ENCODE measurements at regions not wholly inside any gene's neighbourhood (a gene's known extent, or its start where the extent isn't known, plus 50 kb on each side); places are given as distances from the start of the nearest gene placed in this dataset.
A peak's percentile ranks its signal among the peaks of the same experiment; 100 is the strongest.

DNA sequence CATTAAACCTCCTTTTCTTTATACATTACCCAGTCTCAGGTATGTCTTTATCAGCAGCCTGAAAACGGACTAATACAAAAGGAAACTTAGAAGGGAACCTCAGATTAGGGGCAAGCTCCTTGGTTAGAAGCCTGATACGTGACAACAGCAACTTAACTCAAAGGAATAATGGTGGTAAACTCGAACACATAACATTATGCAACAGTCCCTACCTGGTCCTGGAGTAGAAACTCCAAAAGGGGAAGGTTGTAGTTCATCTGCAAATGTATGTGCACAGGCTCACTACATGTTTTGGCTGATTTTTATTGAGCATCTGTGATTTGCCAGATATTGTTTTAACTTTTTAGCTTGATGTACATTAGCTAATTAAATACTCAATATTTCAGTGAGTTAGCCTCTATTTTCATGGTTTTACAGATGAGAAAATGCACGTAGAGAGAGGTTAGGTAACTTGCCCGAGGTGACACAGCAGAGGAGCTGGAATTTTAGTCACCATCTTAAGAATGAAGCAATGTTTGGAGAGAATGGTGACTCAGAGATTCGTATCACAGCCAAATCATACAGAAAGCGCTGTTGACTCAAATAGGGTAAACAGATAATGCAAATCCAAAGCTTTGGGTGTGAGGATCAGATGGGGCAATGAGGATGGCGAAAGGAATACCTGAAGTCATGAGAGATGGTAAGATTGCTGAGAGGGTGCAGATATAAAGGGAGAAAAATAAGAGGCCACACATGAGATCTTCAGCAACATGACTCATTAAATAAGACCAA is 194.9 kb upstream of the RBFOX1 start:
- TF ChIP-seq, protein P1, sequence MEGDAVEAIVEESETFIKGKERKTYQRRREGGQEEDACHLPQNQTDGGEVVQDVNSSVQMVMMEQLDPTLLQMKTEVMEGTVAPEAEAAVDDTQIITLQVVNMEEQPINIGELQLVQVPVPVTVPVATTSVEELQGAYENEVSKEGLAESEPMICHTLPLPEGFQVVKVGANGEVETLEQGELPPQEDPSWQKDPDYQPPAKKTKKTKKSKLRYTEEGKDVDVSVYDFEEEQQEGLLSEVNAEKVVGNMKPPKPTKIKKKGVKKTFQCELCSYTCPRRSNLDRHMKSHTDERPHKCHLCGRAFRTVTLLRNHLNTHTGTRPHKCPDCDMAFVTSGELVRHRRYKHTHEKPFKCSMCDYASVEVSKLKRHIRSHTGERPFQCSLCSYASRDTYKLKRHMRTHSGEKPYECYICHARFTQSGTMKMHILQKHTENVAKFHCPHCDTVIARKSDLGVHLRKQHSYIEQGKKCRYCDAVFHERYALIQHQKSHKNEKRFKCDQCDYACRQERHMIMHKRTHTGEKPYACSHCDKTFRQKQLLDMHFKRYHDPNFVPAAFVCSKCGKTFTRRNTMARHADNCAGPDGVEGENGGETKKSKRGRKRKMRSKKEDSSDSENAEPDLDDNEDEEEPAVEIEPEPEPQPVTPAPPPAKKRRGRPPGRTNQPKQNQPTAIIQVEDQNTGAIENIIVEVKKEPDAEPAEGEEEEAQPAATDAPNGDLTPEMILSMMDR (IDR thresholded peaks at IDR 0.05; ENCODE audit: insufficient read depth, low read depth, low read length, missing control alignments), result no peak

DNA sequence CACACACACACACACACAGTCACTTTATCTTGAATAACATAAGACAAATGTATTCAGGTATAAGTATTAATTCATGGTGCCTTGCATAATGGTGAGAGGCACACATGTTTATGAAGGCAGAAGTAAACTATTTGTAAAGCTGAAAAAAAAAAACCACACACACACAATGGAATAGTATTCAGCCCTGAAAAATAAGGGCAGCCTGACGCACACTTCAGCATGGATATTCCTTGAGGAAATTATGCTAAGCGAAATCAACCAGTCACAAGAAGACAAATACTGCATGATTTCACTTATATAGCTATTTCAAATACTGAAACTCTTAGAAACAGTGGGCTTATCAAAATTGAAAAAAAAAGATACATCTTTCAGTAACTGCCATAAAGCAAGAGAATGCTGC is 200.2 kb upstream of the RBFOX1 start:
- TF ChIP-seq, protein P1 (IDR thresholded peaks at IDR 0.05; ENCODE audit: insufficient read depth, low read depth, low read length, missing control alignments), result no peak
- no peak overlapping the region for H3K4me3 ChIP-seq (ENCODE audit: low read length)
- no peak for DNase-seq (ENCODE audit: low read depth)

More for the DNA sequence above, 194.9 kb upstream of the RBFOX1 start:
- peak; percentile 67 for DNase-seq (ENCODE audit: low read depth)
- no peak overlapping the region for H3K4me3 ChIP-seq (ENCODE audit: low read length)

DNA sequence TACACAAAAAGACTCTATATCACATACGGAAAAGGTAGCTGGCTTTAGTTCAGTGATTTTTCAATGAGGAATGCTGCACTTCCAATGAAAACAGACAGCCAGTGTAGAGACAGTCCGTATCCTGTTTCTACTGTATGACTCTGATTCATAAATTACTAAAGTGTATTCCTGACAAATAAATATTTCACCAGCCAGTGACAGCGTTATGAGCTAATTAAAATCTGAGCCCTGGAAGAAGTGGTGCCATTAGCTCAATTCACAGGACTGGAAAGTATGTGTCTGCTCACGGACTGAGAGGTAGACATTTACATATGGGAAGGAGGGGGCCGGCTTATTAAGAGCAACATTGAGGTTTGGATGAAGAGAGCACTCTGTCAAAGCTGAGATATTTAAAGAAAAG is 207.9 kb upstream of the RBFOX1 start:
- no peak for DNase-seq (ENCODE audit: low read depth)
- no peak overlapping the region for H3K4me3 ChIP-seq (ENCODE audit: low read length)
- TF ChIP-seq, protein P1 (IDR thresholded peaks at IDR 0.05; ENCODE audit: insufficient read depth, low read depth, low read length, missing control alignments), result no peak

DNA sequence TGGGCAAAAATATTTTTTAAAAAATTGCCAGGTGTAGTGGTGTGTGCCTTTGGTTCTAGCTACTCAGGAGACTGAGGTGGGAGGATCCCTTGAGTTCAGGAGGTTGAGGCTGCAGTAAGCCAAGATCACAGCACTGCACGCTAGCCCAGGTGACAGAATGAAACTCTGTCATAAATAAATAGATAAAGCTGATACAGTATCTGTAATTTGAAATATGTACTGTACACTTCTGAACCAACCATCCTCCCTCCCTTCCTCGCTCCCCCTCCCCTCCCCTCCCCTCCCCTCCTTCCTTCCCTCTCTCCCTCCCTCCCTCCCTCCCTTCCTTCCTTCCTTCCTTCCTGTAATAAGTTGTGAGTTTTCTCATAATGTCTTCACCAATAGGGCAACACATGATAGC is 208.4 kb upstream of the RBFOX1 start:
- no peak for DNase-seq (ENCODE audit: low read depth)
- TF ChIP-seq, protein P1 (IDR thresholded peaks at IDR 0.05; ENCODE audit: insufficient read depth, low read depth, low read length, missing control alignments), result no peak
- H3K4me3 ChIP-seq (ENCODE audit: low read length), result no peak overlapping the region

DNA sequence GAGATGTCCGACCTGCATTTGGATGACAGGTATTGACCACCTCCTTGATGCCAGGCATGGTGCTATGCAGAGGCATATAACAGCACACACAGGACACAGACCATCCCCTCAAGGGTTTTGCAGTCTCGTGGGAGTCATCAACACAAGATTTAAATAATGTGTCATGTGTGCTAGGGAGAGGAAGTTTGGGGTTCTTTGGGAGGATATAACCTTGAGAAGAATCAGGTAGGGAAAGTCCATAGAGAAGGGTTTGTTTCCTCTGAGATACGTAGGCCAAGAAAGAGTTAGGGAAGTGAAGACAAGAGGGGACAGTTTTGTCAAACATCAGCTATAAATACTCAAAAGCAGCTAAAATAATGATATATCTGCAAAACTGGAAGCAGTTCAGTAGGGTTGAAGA is 215.9 kb upstream of the RBFOX1 start:
- DNase-seq (ENCODE audit: low read depth), result no peak
- TF ChIP-seq, protein P1 (IDR thresholded peaks at IDR 0.05; ENCODE audit: insufficient read depth, low read depth, low read length, missing control alignments), result no peak
- H3K4me3 ChIP-seq (ENCODE audit: low read length), result no peak overlapping the region

DNA sequence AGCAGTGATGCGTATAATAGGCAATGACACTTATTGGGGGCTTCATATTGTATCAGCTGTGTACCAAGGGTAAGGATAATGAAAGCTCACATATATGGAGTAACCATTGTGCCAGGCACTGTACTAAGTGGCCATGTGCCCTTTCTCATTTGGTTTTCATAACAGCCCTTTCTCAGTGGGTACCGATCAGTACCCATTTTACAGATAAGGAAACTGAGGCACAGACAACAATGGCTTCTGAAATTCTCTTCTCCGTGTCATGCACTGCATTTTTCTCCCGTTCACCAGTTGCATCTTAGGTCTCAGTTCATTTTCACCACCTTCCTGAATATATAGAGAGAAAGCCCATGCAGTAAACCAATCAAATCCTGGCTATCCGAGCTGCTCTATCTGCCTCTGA is 216.7 kb upstream of the RBFOX1 start:
- DNase-seq (ENCODE audit: low read depth), result no peak
- TF ChIP-seq, protein P1 (IDR thresholded peaks at IDR 0.05; ENCODE audit: insufficient read depth, low read depth, low read length, missing control alignments), result no peak
- H3K4me3 ChIP-seq (ENCODE audit: low read length), result no peak overlapping the region

DNA sequence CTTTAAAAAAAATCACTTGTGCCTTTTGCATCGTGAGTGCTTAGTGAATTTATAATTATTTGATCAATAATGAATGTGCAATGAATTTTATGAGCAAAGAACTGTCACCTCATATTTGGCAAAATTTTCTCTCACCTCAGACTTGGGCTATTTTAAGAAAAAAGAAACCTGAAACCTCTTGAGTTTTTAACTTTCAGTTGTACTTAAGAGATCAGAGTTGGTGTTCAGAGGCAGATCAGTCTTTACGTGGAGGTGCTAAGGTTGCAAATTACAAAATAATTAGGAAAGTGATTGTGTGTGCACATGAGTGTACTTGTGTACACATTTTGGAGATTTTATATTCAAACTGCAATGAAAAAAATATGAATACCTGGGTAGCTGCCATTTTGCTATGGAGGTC is 218.7 kb upstream of the RBFOX1 start:
- TF ChIP-seq, protein P1 (IDR thresholded peaks at IDR 0.05; ENCODE audit: insufficient read depth, low read depth, low read length, missing control alignments), result no peak
- DNase-seq (ENCODE audit: low read depth), result no peak
- H3K4me3 ChIP-seq (ENCODE audit: low read length), result no peak overlapping the region

Data from epithelial cell of esophagus (primary cell).